GM12801 (cell line): ENCODE measurements at regions not wholly inside any gene's neighbourhood (a gene's known extent, or its start where the extent isn't known, plus 50 kb on each side); places are given as distances from the start of the nearest gene placed in this dataset.

Experiments used
- CTCF ChIP-seq: IDR thresholded peaks from one replicate; pipeline ENCODE4 v1.5.1; 2011; ENCODE audit warnings: control low read depth; ENCODE audit not compliant: insufficient read length; ENCODE audit errors: extremely low read depth

DNA sequence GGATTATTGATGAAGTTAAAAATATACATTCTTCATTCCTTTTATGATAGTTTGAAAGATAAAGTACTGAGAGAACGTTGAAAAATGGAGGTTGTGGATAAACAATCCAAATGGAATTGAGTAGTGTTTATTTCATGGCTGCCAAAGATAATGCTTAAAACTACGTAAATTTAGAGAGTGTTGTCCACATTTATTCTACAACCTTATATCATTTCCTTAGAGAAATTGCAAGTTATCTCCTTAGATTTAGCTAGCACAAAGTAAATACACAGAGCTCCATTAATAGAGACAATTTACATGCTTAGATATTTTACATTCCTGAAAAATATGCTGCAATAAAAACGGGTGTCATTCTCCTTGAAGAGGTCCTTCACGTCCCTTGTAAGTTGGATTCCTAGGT is 146.5 kb upstream of the CCDC179 start:
- TF ChIP-seq CTCF, result no peak

- no peak for TF ChIP-seq CTCF
Measured at GRCh38 chr11:23010790-23011335, 150.6 kb upstream of the CCDC179 start.

DNA sequence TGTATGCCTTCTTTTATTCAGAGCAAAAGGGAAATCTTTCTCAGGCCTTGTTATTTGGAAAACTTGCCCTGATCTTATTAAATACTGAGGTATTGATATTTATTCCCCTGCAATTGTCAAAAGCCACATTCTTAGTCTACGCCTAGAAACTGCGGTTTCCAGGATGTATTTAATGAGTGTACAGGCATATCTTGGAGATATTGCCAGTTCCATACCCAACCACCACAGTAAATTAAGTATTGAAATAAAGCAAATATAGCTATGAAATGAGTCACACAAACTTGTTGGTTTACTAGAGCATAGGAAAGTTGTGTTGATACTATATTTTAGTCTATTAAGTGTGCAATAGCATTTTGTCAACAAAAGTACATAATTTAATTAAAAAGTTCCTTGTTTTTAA is 152.7 kb upstream of the CCDC179 start:
- TF ChIP-seq CTCF, result no peak

DNA sequence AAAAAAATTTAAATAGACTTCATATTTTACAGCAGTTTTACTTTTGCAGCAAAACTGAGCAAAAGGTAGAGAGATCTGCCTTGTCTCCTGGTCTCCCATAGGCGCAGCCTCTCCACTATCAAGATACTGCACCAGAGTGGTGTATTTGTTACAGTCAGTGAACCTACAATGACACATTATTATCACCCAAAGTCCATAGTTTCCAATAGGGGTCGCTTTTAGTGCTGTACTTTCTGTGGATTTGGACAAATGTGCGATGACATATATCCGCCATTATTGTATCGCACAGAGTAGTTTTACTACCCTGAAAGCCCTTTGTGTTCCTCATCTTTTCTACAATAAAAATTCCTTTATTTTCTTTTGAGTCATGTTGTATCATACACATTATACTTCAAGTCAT is 153.2 kb upstream of the CCDC179 start:
- no peak for TF ChIP-seq CTCF

DNA sequence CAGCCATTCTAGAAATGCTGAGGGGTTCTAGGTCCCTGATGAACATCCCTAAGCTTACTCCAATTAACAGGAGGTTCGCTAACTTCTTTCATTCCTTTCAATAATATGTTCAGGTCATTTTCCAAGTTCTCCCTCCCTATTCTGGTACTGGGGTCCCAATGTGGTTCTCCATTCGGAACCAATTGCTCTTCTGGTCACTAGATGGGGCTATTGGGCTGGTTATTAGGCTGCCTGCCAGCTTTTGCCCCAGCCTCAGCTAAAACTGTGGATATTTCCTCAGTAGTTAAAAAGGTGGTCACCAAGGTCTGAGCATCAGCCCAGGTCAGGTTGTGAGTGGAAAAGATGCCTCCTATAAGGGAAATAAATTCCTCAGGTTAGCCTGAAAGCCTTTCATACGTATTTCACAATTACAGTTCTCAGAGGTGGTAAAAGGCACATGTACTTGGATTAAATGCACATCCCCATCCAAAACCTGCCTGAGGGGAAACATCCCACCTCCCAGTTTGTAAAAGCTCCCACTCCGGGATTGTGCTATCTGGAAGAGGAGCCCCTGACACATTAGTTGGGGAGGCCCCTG is 161.1 kb upstream of the CCDC179 start:
- TF ChIP-seq CTCF, result no peak

DNA sequence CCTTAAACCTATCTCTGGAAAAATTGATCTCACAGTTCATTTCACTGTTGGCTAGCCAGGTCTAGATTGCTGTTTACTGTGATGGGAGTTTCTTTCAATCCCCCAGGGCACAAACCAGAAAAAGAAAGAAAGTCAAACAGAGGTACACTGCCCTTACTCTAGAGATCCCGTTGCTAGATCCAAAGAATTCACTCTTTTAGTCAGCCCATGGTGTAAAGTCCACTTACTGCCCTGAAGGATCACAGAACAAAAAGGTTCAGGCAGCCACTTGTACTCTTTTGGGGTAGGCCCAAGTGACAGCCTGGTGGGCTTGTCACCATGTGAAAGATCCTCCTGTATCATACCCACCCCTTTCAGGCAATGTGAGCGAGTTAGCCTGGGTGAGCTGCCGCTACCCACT is 162.6 kb upstream of the CCDC179 start:
- no peak for TF ChIP-seq CTCF

DNA sequence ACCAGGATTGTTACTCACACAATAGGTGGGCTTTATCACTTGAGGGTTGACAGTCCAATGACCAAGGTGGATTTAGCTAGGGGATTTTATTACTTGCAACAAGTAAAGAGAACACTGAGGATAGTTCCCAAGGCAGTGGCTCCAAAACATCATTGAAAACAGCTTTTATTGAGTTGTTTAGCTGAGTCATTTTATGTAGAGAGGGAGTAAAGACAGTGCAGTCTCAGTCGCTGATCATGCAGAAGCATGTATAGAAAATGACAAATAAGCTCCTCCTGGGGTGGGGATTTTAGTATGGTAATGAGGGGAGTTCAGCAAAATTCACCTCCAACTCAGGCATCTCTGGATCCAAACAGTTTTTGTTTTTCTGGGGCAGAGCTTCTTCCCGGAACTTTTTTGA is 163.0 kb upstream of the CCDC179 start:
- no peak for TF ChIP-seq CTCF
